ENCODE measurements at regions not wholly inside any gene's neighbourhood (a gene's known extent, or its start where the extent isn't known, plus 50 kb on each side); places are given as distances from the start of the nearest gene placed in this dataset.

- H3K27me3 ChIP-seq (ENCODE audit: control insufficient read depth, insufficient read depth, low read length) = no peaks in the 10 kb centered on the region
- H3K4me3 ChIP-seq (ENCODE audit: low read depth, low read length) = no peak overlapping the region
- no peak for TF ChIP-seq CTCF (IDR thresholded peaks at IDR 0.05; ENCODE audit: insufficient read depth, low read length, severe bottlenecking)
- no peaks in the 10 kb centered on the region for H3K36me3 ChIP-seq (ENCODE audit: control insufficient read depth, insufficient read depth, low read length)
- FAIRE-seq = no peak
- no peak for DNase-seq (ENCODE audit: low read depth)
Observed at GRCh38 chr11:110011595-110011994, 81.6 kb upstream of the ZC3H12C start.

- Histone ChIP-seq H3K36me3 (ENCODE audit: control insufficient read depth, insufficient read depth, low read length) (no peaks in the 10 kb centered on the region), H3K27me3 (ENCODE audit: control insufficient read depth, insufficient read depth, low read length) (no peaks in the 10 kb centered on the region), H3K4me3 (ENCODE audit: low read depth, low read length) (no peak overlapping the region)
- FAIRE-seq (no peak), DNase-seq (ENCODE audit: low read depth) (no peak)
- TF ChIP-seq CTCF (IDR thresholded peaks at IDR 0.05; ENCODE audit: insufficient read depth, low read length, severe bottlenecking) = no peak
Observed at GRCh38 chr11:110015695-110016094, 77.5 kb upstream of the ZC3H12C start.

GRCh38 chr11:110019675-110020074 lies 73.5 kb upstream of the ZC3H12C start:
- Histone ChIP-seq H3K27me3 (ENCODE audit: control insufficient read depth, insufficient read depth, low read length) (no peaks in the 10 kb centered on the region), H3K4me3 (ENCODE audit: low read depth, low read length) (no peak overlapping the region), H3K36me3 (ENCODE audit: control insufficient read depth, insufficient read depth, low read length) (no peaks in the 10 kb centered on the region)
- DNase-seq (ENCODE audit: low read depth) (no peak), FAIRE-seq (no peak)
- no peak for TF ChIP-seq CTCF (IDR thresholded peaks at IDR 0.05; ENCODE audit: insufficient read depth, low read length, severe bottlenecking)

GRCh38 chr11:110022548-110022947 lies 70.6 kb upstream of the ZC3H12C start:
- no peaks in the 10 kb centered on the region for H3K36me3 ChIP-seq (ENCODE audit: control insufficient read depth, insufficient read depth, low read length)
- TF ChIP-seq CTCF (IDR thresholded peaks at IDR 0.05; ENCODE audit: insufficient read depth, low read length, severe bottlenecking) = no peak
- DNase-seq (ENCODE audit: low read depth) (peak; percentile 88), FAIRE-seq (peak; percentile 87)
- H3K27me3 ChIP-seq (ENCODE audit: control insufficient read depth, insufficient read depth, low read length) = no peaks in the 10 kb centered on the region
- no peak overlapping the region for H3K4me3 ChIP-seq (ENCODE audit: low read depth, low read length)

GRCh38 chr11:110023711-110024110 lies 69.5 kb upstream of the ZC3H12C start:
- no peak overlapping the region for H3K4me3 ChIP-seq (ENCODE audit: low read depth, low read length)
- FAIRE-seq (no peak), DNase-seq (ENCODE audit: low read depth) (no peak)
- H3K27me3 ChIP-seq (ENCODE audit: control insufficient read depth, insufficient read depth, low read length) = no peaks in the 10 kb centered on the region
- no peak for TF ChIP-seq CTCF (IDR thresholded peaks at IDR 0.05; ENCODE audit: insufficient read depth, low read length, severe bottlenecking)
- no peaks in the 10 kb centered on the region for H3K36me3 ChIP-seq (ENCODE audit: control insufficient read depth, insufficient read depth, low read length)

- Histone ChIP-seq H3K4me3 (ENCODE audit: low read depth, low read length) (no peak overlapping the region), H3K36me3 (ENCODE audit: control insufficient read depth, insufficient read depth, low read length) (no peaks in the 10 kb centered on the region), H3K27me3 (ENCODE audit: control insufficient read depth, insufficient read depth, low read length) (no peaks in the 10 kb centered on the region)
- no peak for DNase-seq (ENCODE audit: low read depth)
- no peak for FAIRE-seq
- no peak for TF ChIP-seq CTCF (IDR thresholded peaks at IDR 0.05; ENCODE audit: insufficient read depth, low read length, severe bottlenecking)
Observed at GRCh38 chr11:110026858-110027626, 66.2 kb upstream of the ZC3H12C start.
